PC-3 (cell line): ENCODE measurements at regions not wholly inside any gene's neighbourhood (a gene's known extent, or its start where the extent isn't known, plus 50 kb on each side); places are given as distances from the start of the nearest gene placed in this dataset.

Source experiments
- ATAC-seq: fragments of 200-7000 bp; cut with Tn5 transposase; 2 replicates; pipeline ENCODE4 v1.9.1; 2020; ENCODE audit warnings: mild to moderate bottlenecking, moderate library complexity
- BruUV-seq: library from RNA; stranded (reverse); fragments of 400-500 nt; replicated peaks from 2 replicates; lab custom pipeline; 2021; lab: Mats Ljungman, UMichigan
- CTCF ChIA-PET: fragments of 300-600 bp; sonication (Branson Sonifier 250); formaldehyde crosslinking; loops from one replicate; lab custom pipeline; 2022; ENCODE audit warnings: antibody characterized with exemption; lab: Charles Lee
- POLR2A ChIA-PET: fragments of 300-600 bp; sonication (Branson Sonifier 250); formaldehyde crosslinking; loops from one replicate; lab custom pipeline; 2022; ENCODE audit warnings: antibody characterized with exemption; ENCODE audit not compliant: unreplicated experiment; lab: Charles Lee
- DNase-seq: peaks from one replicate; pipeline ENCODE4 v3.0.0-alpha.2; 2015
- H2AFZ ChIP-seq: fragments of 300-600 bp; sonication (generic); 2 replicates; pipeline ENCODE4 v1.6.0; 2016; ENCODE audit warnings: antibody characterized with exemption, low read length
- H3F3A ChIP-seq: fragments of 300-600 bp; sonication (generic); one replicate; pipeline ENCODE4 v1.6.0; 2017; ENCODE audit warnings: antibody characterized with exemption, low read length, control low read depth, mild to moderate bottlenecking; ENCODE audit not compliant: unreplicated experiment
- H3K27ac ChIP-seq: fragments of 300-600 bp; sonication (generic); 2 replicates; pipeline ENCODE4 v1.5.1; 2016; ENCODE audit warnings: mild to moderate bottlenecking, low read length
- H3K27me3 ChIP-seq: fragments of 300-600 bp; sonication (generic); 2 replicates; pipeline ENCODE4 v1.6.1; 2016; ENCODE audit warnings: low read length, mixed read lengths
- H3K36me3 ChIP-seq: fragments of 300-600 bp; sonication (generic); 2 replicates; pipeline ENCODE4 v1.6.1; 2016; ENCODE audit warnings: low read depth, mixed run types, low read length, mixed read lengths
- H3K4me1 ChIP-seq: fragments of 300-600 bp; sonication (generic); 2 replicates; pipeline ENCODE4 v1.5.1; 2016; ENCODE audit warnings: low read length; ENCODE audit not compliant: insufficient read depth
- H3K4me2 ChIP-seq: fragments of 300-600 bp; sonication (generic); 2 replicates; pipeline ENCODE4 v1.6.0; 2016; ENCODE audit warnings: low read length
- H3K4me3 ChIP-seq: fragments of 300-600 bp; sonication (generic); 2 replicates; pipeline ENCODE4 v1.5.1; 2016; ENCODE audit warnings: mild to moderate bottlenecking, low read length, mixed read lengths
- H3K79me2 ChIP-seq: fragments of 300-600 bp; sonication (generic); 2 replicates; pipeline ENCODE4 v1.6.1; 2017; ENCODE audit warnings: low read length, mixed read lengths
- H3K9ac ChIP-seq: fragments of 300-600 bp; sonication (generic); 2 replicates; pipeline ENCODE4 v1.6.0; 2016; ENCODE audit warnings: mild to moderate bottlenecking, low read length
- H3K9me2 ChIP-seq: fragments of 300-600 bp; sonication (generic); replicated peaks from 2 replicates; pipeline ENCODE4 v1.6.1; 2016; ENCODE audit warnings: mixed run types, low read length, mixed read lengths
- H3K9me3 ChIP-seq: fragments of 300-600 bp; sonication (generic); 2 replicates; pipeline ENCODE4 v1.6.1; 2016; ENCODE audit warnings: low read length, mixed read lengths
- H4K20me1 ChIP-seq: fragments of 300-600 bp; sonication (generic); 2 replicates; pipeline ENCODE4 v1.6.1; 2016; ENCODE audit warnings: low read length, mixed read lengths
- CTCF ChIP-seq: fragments of 300-600 bp; sonication (generic); conservative IDR thresholded peaks from 2 replicates; pipeline ENCODE4 v1.5.1; 2017; ENCODE audit warnings: antibody characterized with exemption, low read depth, mild to moderate bottlenecking, low read length
- EZH2 ChIP-seq: fragments of 300-600 bp; sonication (generic); IDR thresholded peaks from one replicate; pipeline ENCODE4 v1.6.1; 2017; ENCODE audit warnings: antibody characterized with exemption, mild to moderate bottlenecking, low read length; ENCODE audit not compliant: unreplicated experiment
- EZH2phosphoT487 ChIP-seq: fragments of 300-600 bp; sonication (generic); IDR thresholded peaks from 2 replicates; pipeline ENCODE4 v1.6.1; 2018; ENCODE audit warnings: mild to moderate bottlenecking, antibody characterized with exemption, low read length, borderline replicate concordance
- intact Hi-C: fragments of 100-400 bp; cut with micrococcal nuclease; formaldehyde crosslinking; loops from 2 replicates; pipeline ENCODE4 v1.9.0; 2023

- Histone ChIP-seq H3F3A (no peaks in the 10 kb centered on the region), H2AFZ (peak overlapping the region; percentile 74)
Observed at GRCh38 chr1:195637539-195637938, 970.7 kb downstream of the KCNT2 start.

GRCh38 chr1:195618287-195618686 is 990.0 kb downstream of the KCNT2 start:
- BruUV-seq: no TSS peak
- ATAC-seq: no peak
- no peak overlapping the region for H3K4me3 ChIP-seq
- intact Hi-C loops: no loop called here
- TF ChIP-seq EZH2 (no peak), CTCF (no peak), EZH2phosphoT487 (no peak)
- ChIA-PET POLR2A (no interaction called here), CTCF (no interaction called here)
- H3K4me1 ChIP-seq: no peaks in the 10 kb centered on the region
- H3K27ac ChIP-seq: no peak overlapping the region
- no peaks in the 10 kb centered on the region for H3K27me3 ChIP-seq
- no peak for DNase-seq
- H3K36me3 ChIP-seq: no peaks in the 10 kb centered on the region
- H3K9me3 ChIP-seq: no peaks in the 10 kb centered on the region
- no peak overlapping the region for H3K9ac ChIP-seq
- H4K20me1 ChIP-seq: no peaks in the 10 kb centered on the region
- no peak overlapping the region for H2AFZ ChIP-seq
- H3K4me2 ChIP-seq: no peak overlapping the region
- no peaks in the 10 kb centered on the region for H3K79me2 ChIP-seq
- H3K9me2 ChIP-seq: no peaks in the 10 kb centered on the region
- no peaks in the 10 kb centered on the region for H3F3A ChIP-seq

More at GRCh38 chr1:195637539-195637938, 970.7 kb downstream of the KCNT2 start:
- H3K79me2 ChIP-seq: no peaks in the 10 kb centered on the region
- no peak overlapping the region for H3K9ac ChIP-seq
- TF ChIP-seq CTCF (no peak), EZH2 (no peak), EZH2phosphoT487 (no peak)
- no peak overlapping the region for H3K27ac ChIP-seq
- H3K36me3 ChIP-seq: no peaks in the 10 kb centered on the region
- ATAC-seq (peak; percentile 99), DNase-seq (peak; percentile 51)
- peaks cover 8% of the 10 kb centered on the region for H3K4me1 ChIP-seq
- POLR2A ChIA-PET: no interaction called here
- no peaks in the 10 kb centered on the region for H3K9me2 ChIP-seq
- no peaks in the 10 kb centered on the region for H3K9me3 ChIP-seq
- H3K4me2 ChIP-seq: peak overlapping the region; percentile 73
- no peaks in the 10 kb centered on the region for H4K20me1 ChIP-seq
- CTCF ChIA-PET: no interaction called here
- no peaks in the 10 kb centered on the region for H3K27me3 ChIP-seq
- no TSS peak for BruUV-seq
- intact Hi-C loops: no loop called here
- H3K4me3 ChIP-seq: no peak overlapping the region

- no peaks in the 10 kb centered on the region for H3K4me1 ChIP-seq
- H2AFZ ChIP-seq: no peak overlapping the region
- ChIA-PET POLR2A (no interaction called here), CTCF (no interaction called here)
- no peaks in the 10 kb centered on the region for H3K9me3 ChIP-seq
- H3K4me3 ChIP-seq: no peak overlapping the region
- no peak overlapping the region for H3K4me2 ChIP-seq
- TF ChIP-seq EZH2 (no peak), EZH2phosphoT487 (no peak), CTCF (no peak)
- H3K36me3 ChIP-seq: no peaks in the 10 kb centered on the region
- no peak for DNase-seq
- no peaks in the 10 kb centered on the region for H3F3A ChIP-seq
- no peaks in the 10 kb centered on the region for H4K20me1 ChIP-seq
- no TSS peak for BruUV-seq
- H3K79me2 ChIP-seq: no peaks in the 10 kb centered on the region
- H3K27me3 ChIP-seq: no peaks in the 10 kb centered on the region
- H3K9ac ChIP-seq: no peak overlapping the region
- H3K27ac ChIP-seq: no peak overlapping the region
- no peak for ATAC-seq
- no peaks in the 10 kb centered on the region for H3K9me2 ChIP-seq
- intact Hi-C loops: no loop called here
Observed at GRCh38 chr1:195617106-195617505, 991.1 kb downstream of the KCNT2 start.
